ENCODE measurements at regions not wholly inside any gene's neighbourhood (a gene's known extent, or its start where the extent isn't known, plus 50 kb on each side); places are given as distances from the start of the nearest gene placed in this dataset.
"Not testable (repeated sequence)": the region's sequence is repeated elsewhere in the genome, so short reads cannot be mapped to it uniquely, and the experiment has no call there.

- not testable (repeated sequence) for DNase-seq (ENCODE audit: low spot score); H3K79me2 ChIP-seq (replicated peaks; ENCODE audit: insufficient read depth); H3K4me3 Mint-ChIP-seq; H3K4me1 Mint-ChIP-seq; H3K36me3 ChIP-seq (ENCODE audit: insufficient read depth); H3K4me1 ChIP-seq (ENCODE audit: insufficient read depth); H3K4me2 ChIP-seq; H3K27me3 Mint-ChIP-seq (ENCODE audit: insufficient read depth, low read depth, poor library complexity); ATAC-seq; H3K9me2 ChIP-seq (ENCODE audit: insufficient read depth); H3K4me3 ChIP-seq; H3K27ac ChIP-seq (ENCODE audit: low read depth); H4K20me1 ChIP-seq (replicated peaks; ENCODE audit: insufficient read depth); H3K27ac Mint-ChIP-seq; H3K27me3 ChIP-seq (ENCODE audit: insufficient read depth); H2AFZ ChIP-seq; H3F3A ChIP-seq (replicated peaks; ENCODE audit: low read depth)
- Mint-ChIP-seq H3K9me3 (peaks cover 90% of the 10 kb centered on the region), H3K36me3 (ENCODE audit: low read depth) (peaks cover 11% of the 10 kb centered on the region; the same call in 2 of the 3 replicates)
Measured at GRCh38 chr20:41731198-41731597, 113.0 kb upstream of the CHD6 start.

- H3K4me3 Mint-ChIP-seq; H3K27me3 Mint-ChIP-seq (ENCODE audit: insufficient read depth, low read depth, poor library complexity); H3K27ac Mint-ChIP-seq: not testable (repeated sequence)
Measured at GRCh38 chr20:41727681-41728080, 109.5 kb upstream of the CHD6 start.

GRCh38 chr20:41726727-41727126 is 108.5 kb upstream of the CHD6 start:
- Mint-ChIP-seq H3K4me3 (no peak overlapping the region), H3K36me3 (ENCODE audit: low read depth) (peaks cover 4% of the 10 kb centered on the region; the same call in 1 of the 3 replicates), H3K27ac (no peak overlapping the region), H3K4me1 (no peaks in the 10 kb centered on the region), H3K27me3 (ENCODE audit: insufficient read depth, low read depth, poor library complexity) (peaks cover 5% of the 10 kb centered on the region), H3K9me3 (peaks cover 95% of the 10 kb centered on the region)
- no peaks in the 10 kb centered on the region for H3K36me3 ChIP-seq (ENCODE audit: insufficient read depth)
- DNase-seq (ENCODE audit: low spot score) (no peak), ATAC-seq (no peak)
- no peak overlapping the region for H3K4me3 ChIP-seq
- H3K4me2 ChIP-seq: no peak overlapping the region
- TF ChIP-seq ZNF114 (CRISPR knock-in tag; IDR thresholded peaks at IDR 0.05): no peak
- TF ChIP-seq EZH2 (IDR thresholded peaks at IDR 0.05; ENCODE audit: low read depth, unreplicated experiment): no peak
- no peak for TF ChIP-seq ZNF462 (CRISPR knock-in tag; IDR thresholded peaks at IDR 0.05)
- TF ChIP-seq REST (IDR thresholded peaks at IDR 0.05; ENCODE audit: unreplicated experiment): no peak
- no peak for TF ChIP-seq STAT1 (IDR thresholded peaks at IDR 0.05; ENCODE audit: unreplicated experiment)
- no peak for TF ChIP-seq CREB1 (CRISPR knock-in tag; IDR thresholded peaks at IDR 0.05; ENCODE audit: low read depth)
- H3K9me2 ChIP-seq (ENCODE audit: insufficient read depth): no peaks in the 10 kb centered on the region
- H3K4me1 ChIP-seq (ENCODE audit: insufficient read depth): no peaks in the 10 kb centered on the region
- no peaks in the 10 kb centered on the region for H3K79me2 ChIP-seq (replicated peaks; ENCODE audit: insufficient read depth)
- no peaks in the 10 kb centered on the region for H3K27me3 ChIP-seq (ENCODE audit: insufficient read depth)
- H3F3A ChIP-seq (replicated peaks; ENCODE audit: low read depth): no peaks in the 10 kb centered on the region
- H2AFZ ChIP-seq: no peak overlapping the region
- no peak overlapping the region for H3K27ac ChIP-seq (ENCODE audit: low read depth)
- no peaks in the 10 kb centered on the region for H4K20me1 ChIP-seq (replicated peaks; ENCODE audit: insufficient read depth)

More at GRCh38 chr20:41727681-41728080, 109.5 kb upstream of the CHD6 start:
- not testable (repeated sequence) for H3K27me3 ChIP-seq (ENCODE audit: insufficient read depth); H3K4me3 ChIP-seq; H3K4me2 ChIP-seq; H3K4me1 ChIP-seq (ENCODE audit: insufficient read depth); H3K79me2 ChIP-seq (replicated peaks; ENCODE audit: insufficient read depth); H4K20me1 ChIP-seq (replicated peaks; ENCODE audit: insufficient read depth); ATAC-seq; H3K9me2 ChIP-seq (ENCODE audit: insufficient read depth); H2AFZ ChIP-seq; H3K27ac ChIP-seq (ENCODE audit: low read depth); H3F3A ChIP-seq (replicated peaks; ENCODE audit: low read depth); H3K4me1 Mint-ChIP-seq; DNase-seq (ENCODE audit: low spot score); H3K36me3 Mint-ChIP-seq (ENCODE audit: low read depth); H3K36me3 ChIP-seq (ENCODE audit: insufficient read depth)
- peaks cover 91% of the 10 kb centered on the region for H3K9me3 Mint-ChIP-seq
